Effector memory CD8-positive, alpha-beta T cell (primary cell): ENCODE measurements at regions not wholly inside any gene's neighbourhood (a gene's known extent, or its start where the extent isn't known, plus 50 kb on each side); places are given as distances from the start of the nearest gene placed in this dataset.
"Not testable (repeated sequence)": the region's sequence is repeated elsewhere in the genome, so short reads cannot be mapped to it uniquely, and the experiment has no call there.

Experiments used
- ATAC-seq: fragments of 150-1000 bp; cut with Tn5 transposase; replicated peaks from 2 replicates; pipeline ENCODE4 v1.10.0; 2021; ENCODE audit warnings: mild to moderate bottlenecking, moderate library complexity
- DNase-seq, 3 experiments: peaks; one replicate each; pipeline ENCODE4 v3.0.0; 2021
- H3K27ac Mint-ChIP-seq, 2 donors: one replicate each; pipeline ENCODE4 v1.8.0; 2022; ENCODE audit warnings: mild to moderate bottlenecking in 2 of 2, mixed read lengths in 2 of 2, moderate library complexity in 2 of 2
- H3K27me3 Mint-ChIP-seq, 2 donors: one replicate each; pipeline ENCODE4 v1.8.0; 2022; ENCODE audit warnings: mixed read lengths in 2 of 2
- H3K36me3 Mint-ChIP-seq: one replicate; pipeline ENCODE4 v1.8.0; 2022; ENCODE audit warnings: mild to moderate bottlenecking, moderate library complexity, mixed read lengths; ENCODE audit not compliant: insufficient read depth
- H3K4me1 Mint-ChIP-seq, 2 donors: one replicate each; pipeline ENCODE4 v1.8.0; 2022; ENCODE audit warnings: low read depth in 2 of 2, mixed read lengths in 2 of 2
- H3K4me3 Mint-ChIP-seq, 2 donors: one replicate each; pipeline ENCODE4 v1.8.0; 2022; ENCODE audit warnings: mild to moderate bottlenecking in 2 of 2, mixed read lengths in 2 of 2, moderate library complexity in 2 of 2
- H3K9me3 Mint-ChIP-seq, 2 donors: one replicate each; pipeline ENCODE4 v1.8.0; 2022; ENCODE audit warnings: mixed read lengths in 2 of 2

DNA sequence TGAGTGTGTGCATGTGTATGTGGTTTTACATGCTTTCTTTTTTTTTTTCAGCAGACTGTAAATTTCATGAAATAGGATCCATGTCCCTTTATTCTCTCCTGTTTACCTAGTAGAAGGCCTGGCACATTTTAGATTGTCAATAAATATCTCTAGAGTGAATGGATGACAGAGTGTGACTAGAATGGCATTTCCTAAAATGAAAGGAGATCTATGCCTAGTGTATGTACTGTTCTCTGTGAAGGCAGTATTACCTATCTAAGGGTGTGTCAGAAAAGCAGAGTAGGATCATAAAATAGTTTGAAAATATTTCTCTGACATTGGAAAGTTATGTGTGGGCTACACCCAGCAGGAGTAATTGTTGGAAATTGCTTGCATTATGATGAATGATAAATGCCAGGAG is 1876.0 kb upstream of the C9orf72 start:
- Mint-ChIP-seq H3K4me1 (no peaks in the 10 kb centered on the region), H3K27ac (no peak overlapping the region), H3K9me3 (peaks cover 8 to 9% of the 10 kb centered on the region in 2 donors), H3K27me3 (no peaks in the 10 kb centered on the region), H3K4me3 (no peak overlapping the region), H3K36me3 (no peaks in the 10 kb centered on the region)
- DNase-seq (no peak), ATAC-seq (no peak)

DNA sequence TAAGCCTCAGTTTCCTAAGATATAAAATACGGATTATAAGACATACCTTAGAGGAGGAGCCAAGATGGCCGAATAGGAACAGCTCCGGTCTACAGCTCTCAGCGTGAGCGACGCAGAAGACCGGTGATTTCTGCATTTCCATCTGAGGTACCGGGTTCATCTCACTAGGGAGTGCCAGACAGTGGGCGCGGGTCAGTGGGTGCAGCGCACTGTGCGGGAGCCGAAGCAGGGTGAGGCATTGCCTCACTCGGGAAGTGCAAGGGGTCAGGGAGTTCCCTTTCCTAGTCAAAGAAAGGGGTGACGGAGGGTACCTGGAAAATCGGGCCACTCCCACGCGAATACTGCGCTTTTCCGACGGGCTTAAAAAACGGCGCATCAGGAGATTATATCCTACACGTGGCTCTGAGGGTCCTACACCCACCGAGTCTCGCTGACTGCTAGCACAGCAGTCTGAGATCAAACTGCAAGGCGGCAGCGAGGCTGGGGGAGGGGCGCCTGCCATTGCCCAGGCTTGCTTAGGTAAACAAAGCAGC is 1877.1 kb upstream of the C9orf72 start:
- not testable (repeated sequence) for H3K4me3 Mint-ChIP-seq, H3K4me1 Mint-ChIP-seq, H3K27ac Mint-ChIP-seq, H3K9me3 Mint-ChIP-seq, DNase-seq, H3K27me3 Mint-ChIP-seq, ATAC-seq, H3K36me3 Mint-ChIP-seq

DNA sequence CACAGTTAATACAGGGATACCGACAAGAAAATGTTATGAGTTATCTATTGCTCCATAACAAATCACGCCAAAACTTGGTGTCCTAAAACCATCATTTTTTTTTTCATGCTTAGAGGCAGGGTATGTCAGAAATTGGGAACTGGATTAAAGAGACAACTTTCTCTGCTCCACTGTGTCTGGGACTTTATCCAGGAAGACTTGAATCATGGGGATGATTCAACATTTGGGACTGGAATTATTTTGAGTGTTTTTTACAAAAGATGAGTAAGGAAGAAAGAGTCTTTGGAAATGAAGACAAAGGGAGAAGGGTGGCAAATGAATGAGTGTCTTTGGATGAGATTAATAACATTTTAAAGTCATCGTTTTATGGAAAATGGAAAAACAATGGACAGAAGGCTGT is 1883.7 kb upstream of the C9orf72 start:
- Mint-ChIP-seq H3K36me3 (no peaks in the 10 kb centered on the region), H3K27me3 (no peaks in the 10 kb centered on the region), H3K27ac (no peak overlapping the region), H3K9me3 (peaks cover 11 to 15% of the 10 kb centered on the region in 2 donors), H3K4me1 (no peaks in the 10 kb centered on the region), H3K4me3 (no peak overlapping the region)
- DNase-seq = no peak
- no peak for ATAC-seq

DNA sequence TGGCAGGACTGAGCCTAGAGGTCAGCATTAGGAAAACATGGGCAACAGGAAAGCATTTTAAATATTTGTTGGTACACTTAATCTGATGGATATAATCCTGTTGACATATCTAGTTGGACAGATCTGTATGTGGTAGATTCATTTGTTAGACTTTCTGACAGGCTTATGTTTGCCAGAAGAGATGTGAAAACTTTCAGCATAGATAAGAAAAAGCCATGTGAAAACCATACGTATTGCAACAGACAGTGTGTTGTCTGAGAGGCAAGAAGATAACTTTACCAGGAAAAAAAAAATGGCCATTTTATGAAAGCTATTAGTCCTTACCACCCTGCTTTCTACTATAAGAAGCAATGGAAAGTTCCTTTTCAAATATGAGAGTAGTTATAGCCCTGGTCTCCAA is 1902.2 kb upstream of the C9orf72 start:
- no peak overlapping the region for H3K27ac Mint-ChIP-seq
- no peaks in the 10 kb centered on the region for H3K4me1 Mint-ChIP-seq
- H3K4me3 Mint-ChIP-seq = no peak overlapping the region
- DNase-seq (no peak), ATAC-seq (no peak)
- H3K9me3 Mint-ChIP-seq = peaks cover 13 to 20% of the 10 kb centered on the region in 2 donors
- no peaks in the 10 kb centered on the region for H3K27me3 Mint-ChIP-seq
- H3K36me3 Mint-ChIP-seq = no peaks in the 10 kb centered on the region

DNA sequence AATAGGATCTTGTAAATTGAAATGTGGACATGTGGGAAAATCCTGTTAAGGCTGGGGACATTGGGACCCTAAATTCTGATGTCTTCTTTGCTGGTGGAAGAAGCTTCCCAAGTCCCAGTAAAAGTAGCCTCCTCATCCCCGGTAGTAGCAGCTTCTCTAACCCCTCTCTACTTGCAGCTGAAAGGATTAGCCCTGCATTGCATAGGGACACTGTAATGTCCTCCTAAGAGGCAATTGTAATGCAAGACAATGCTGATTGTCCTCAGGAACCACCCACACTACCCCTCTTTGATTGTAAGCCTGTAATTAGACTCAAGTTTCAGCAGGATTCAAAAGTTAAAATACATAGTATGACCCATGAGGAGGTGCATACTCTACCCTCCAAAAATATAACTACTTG is 1938.4 kb upstream of the C9orf72 start:
- H3K27ac Mint-ChIP-seq = no peak overlapping the region

DNA sequence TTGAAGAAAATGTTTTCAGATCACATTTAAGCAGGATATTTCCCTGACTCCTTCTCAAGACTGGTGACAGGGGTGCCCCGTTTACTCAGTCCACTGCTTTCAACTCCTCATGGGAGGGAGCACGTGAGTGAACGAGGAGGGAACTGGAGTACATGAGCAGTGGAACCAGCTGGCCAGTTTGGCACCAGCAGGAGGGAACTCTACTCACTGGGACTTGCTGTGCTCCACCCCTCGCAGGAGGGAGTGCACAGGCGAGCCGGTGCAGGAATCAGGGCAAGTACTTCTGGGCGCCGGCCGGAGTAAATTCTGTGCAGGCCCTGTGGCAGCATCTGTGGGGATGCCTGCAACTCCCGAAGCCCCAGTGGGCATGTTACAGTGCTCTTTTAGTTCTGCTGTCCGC is 1941.1 kb upstream of the C9orf72 start:
- ATAC-seq = no peak
- no peak overlapping the region for H3K27ac Mint-ChIP-seq

More for the DNA sequence above, 1938.4 kb upstream of the C9orf72 start:
- DNase-seq (no peak), ATAC-seq (no peak)
- Mint-ChIP-seq H3K36me3 (no peaks in the 10 kb centered on the region), H3K9me3 (peaks cover 5 to 13% of the 10 kb centered on the region in 2 donors), H3K4me3 (no peak overlapping the region), H3K27me3 (no peaks in the 10 kb centered on the region), H3K4me1 (no peaks in the 10 kb centered on the region)

DNA sequence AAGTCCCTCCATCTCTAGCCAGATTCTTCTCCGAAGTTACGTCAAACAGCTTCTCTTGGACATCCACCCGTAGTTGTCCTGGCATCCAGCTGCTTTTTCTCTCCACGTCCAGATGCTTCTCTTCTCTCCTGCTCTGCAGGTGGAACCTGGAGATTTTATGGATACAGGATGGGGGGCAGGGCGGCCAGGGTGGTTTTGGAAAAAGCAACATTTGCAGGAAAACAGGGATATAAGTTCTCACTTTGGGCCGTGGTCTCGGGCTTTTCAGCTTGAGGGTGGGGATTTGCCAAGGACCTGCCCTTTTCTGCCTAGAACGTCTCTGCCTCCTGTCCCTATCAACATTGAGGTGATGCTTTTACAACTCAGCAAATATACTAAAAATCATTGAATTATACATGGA is 1941.6 kb upstream of the C9orf72 start:
- DNase-seq = no peak
- H3K9me3 Mint-ChIP-seq = peaks cover 5 to 13% of the 10 kb centered on the region in 2 donors
- no peaks in the 10 kb centered on the region for H3K4me1 Mint-ChIP-seq
- H3K27me3 Mint-ChIP-seq = no peaks in the 10 kb centered on the region
- no peak overlapping the region for H3K4me3 Mint-ChIP-seq
- H3K36me3 Mint-ChIP-seq = no peaks in the 10 kb centered on the region
- no peak for ATAC-seq
- no peak overlapping the region for H3K27ac Mint-ChIP-seq

More for the DNA sequence above, 1941.1 kb upstream of the C9orf72 start:
- no peak for DNase-seq
- Mint-ChIP-seq H3K36me3 (no peaks in the 10 kb centered on the region), H3K4me1 (no peaks in the 10 kb centered on the region), H3K4me3 (no peak overlapping the region), H3K9me3 (peaks cover 5 to 13% of the 10 kb centered on the region in 2 donors), H3K27me3 (no peaks in the 10 kb centered on the region)

DNA sequence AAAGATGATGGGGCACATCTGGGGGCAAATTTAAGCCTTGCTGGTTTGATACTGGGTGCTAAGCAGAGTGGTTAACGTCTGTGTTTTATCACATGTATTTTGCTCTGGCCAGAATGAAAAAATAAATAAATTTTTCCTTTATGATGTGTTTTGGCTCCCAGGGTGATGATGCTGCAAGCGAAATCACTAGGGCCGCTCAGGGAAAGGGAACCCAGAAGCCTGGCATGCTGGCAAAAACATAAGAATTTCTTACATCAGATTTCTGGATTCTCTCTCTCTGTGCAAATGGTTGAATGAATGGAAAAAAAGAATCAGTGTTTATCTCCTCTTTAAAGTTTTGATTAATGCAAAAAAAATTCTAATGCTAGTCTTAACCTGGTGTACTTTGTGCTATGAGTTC is 1975.2 kb upstream of the C9orf72 start:
- H3K4me3 Mint-ChIP-seq = no peak overlapping the region
- H3K36me3 Mint-ChIP-seq = no peaks in the 10 kb centered on the region
- DNase-seq (no peak), ATAC-seq (no peak)
- no peak overlapping the region for H3K27ac Mint-ChIP-seq
- H3K4me1 Mint-ChIP-seq = no peaks in the 10 kb centered on the region
- H3K27me3 Mint-ChIP-seq = no peaks in the 10 kb centered on the region
- H3K9me3 Mint-ChIP-seq = peaks cover 7 to 11% of the 10 kb centered on the region in 2 donors

DNA sequence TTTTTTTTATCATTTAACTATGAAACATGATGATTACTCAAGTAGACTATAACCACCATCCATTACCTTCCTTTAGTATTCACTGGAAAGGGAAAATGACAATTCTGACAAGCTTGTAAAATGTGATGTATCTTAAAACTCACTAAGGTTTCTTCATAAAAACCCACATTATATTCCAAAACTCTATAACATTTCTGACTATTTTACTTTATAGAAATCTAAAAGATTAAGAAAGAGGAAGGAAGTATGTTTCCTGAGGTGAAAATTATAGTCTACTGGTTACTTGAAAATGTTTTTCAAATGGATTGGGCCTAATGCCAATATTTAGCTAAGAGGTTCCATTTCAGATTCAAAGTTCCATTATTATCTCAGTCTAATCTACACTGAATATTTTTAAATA is 1982.2 kb upstream of the C9orf72 start:
- DNase-seq (no peak), ATAC-seq (no peak)
- H3K27me3 Mint-ChIP-seq = no peaks in the 10 kb centered on the region
- H3K9me3 Mint-ChIP-seq = peaks cover 0 to 2% of the 10 kb centered on the region in 2 donors
- H3K4me3 Mint-ChIP-seq = no peak overlapping the region
- H3K27ac Mint-ChIP-seq = no peak overlapping the region
- H3K4me1 Mint-ChIP-seq = no peaks in the 10 kb centered on the region
- H3K36me3 Mint-ChIP-seq = no peaks in the 10 kb centered on the region

DNA sequence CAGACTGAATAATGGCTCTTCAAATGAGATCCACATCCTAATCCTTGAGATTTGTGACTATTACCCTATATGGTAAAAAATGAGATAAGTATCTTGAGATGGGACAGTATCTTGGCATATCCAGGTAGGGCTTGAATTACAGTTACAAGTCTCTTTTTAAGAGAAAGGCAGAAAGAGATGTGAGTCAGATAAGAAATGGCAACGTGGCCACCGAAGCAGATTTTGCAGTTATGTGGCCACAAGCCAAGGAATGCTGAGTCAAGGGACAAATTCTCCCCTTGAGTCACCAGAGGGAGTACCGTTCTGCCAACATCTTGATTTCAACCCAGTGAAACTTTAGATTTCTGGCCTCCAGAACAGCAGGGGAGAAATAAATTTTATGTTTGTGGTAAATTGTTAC is 1983.0 kb upstream of the C9orf72 start:
- Mint-ChIP-seq H3K4me1 (no peaks in the 10 kb centered on the region), H3K4me3 (no peak overlapping the region), H3K27ac (no peak overlapping the region), H3K27me3 (no peaks in the 10 kb centered on the region), H3K9me3 (peaks cover 0 to 4% of the 10 kb centered on the region in 2 donors), H3K36me3 (no peaks in the 10 kb centered on the region)
- ATAC-seq = no peak
- DNase-seq = no peak

DNA sequence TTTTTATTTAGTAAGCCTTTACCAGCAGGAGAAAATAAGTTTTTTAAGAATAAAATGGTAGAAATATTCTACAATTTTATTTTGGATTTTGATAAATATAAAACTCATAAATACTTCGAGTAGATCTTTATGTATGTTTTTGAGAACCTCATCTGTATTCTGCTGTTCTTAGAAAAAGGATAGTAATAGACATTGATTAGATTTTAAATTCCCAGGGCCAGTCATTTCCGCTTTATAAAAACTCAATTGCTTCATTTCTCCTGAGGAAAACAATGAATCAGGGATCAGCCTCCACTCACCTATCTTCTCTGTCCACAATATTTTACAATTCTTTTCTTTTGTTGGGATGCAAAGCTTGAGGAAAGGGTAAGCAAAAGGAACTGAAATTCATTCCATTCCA is 1983.5 kb upstream of the C9orf72 start:
- Mint-ChIP-seq H3K27me3 (no peaks in the 10 kb centered on the region), H3K9me3 (peaks cover 1 to 4% of the 10 kb centered on the region in 2 donors), H3K36me3 (no peaks in the 10 kb centered on the region), H3K27ac (no peak overlapping the region), H3K4me3 (no peak overlapping the region), H3K4me1 (no peaks in the 10 kb centered on the region)
- DNase-seq = no peak
- no peak for ATAC-seq

DNA sequence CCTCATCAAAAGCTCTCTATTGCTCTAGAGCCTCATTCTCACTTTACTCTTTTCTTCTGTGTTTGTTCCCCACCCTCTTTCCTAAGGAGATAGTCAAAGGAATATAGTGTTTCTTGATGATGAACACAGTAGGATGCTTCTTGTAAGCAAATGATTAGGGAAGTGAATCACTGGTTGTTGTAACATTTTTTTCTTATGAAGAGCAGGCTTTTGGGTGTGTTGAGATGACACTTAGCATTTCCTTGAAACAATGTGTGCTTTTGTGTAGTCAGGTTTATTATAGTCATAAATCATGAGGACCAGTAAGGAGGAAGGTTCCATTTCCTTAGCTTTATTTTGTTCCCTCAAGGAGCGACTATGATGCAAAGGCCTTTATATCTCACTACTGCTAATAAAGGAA is 1991.3 kb upstream of the C9orf72 start:
- no peaks in the 10 kb centered on the region for H3K4me1 Mint-ChIP-seq

DNA sequence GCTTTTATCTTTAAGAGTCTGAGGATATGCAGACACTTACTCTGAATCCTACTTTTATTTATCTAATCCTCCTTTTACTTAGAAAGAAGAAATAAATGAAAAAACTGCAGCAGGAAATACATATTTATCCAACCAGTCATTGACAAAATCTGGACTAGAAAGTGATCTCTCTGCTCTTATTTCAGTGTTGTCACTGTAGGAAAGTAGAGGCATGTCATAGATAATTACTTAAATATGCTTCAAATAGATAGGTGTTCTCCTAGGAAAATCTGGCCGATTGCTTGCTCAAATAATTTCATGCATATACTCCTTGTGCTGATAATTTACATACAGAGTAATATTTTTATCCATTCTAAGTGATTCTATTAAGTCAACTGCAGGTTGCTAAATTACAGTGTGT is 2001.9 kb upstream of the C9orf72 start:
- Mint-ChIP-seq H3K36me3 (no peaks in the 10 kb centered on the region), H3K27ac (no peak overlapping the region), H3K27me3 (no peaks in the 10 kb centered on the region), H3K9me3 (peaks cover 2 to 7% of the 10 kb centered on the region in 2 donors), H3K4me1 (no peaks in the 10 kb centered on the region), H3K4me3 (no peak overlapping the region)
- ATAC-seq = no peak
- no peak for DNase-seq

More for the DNA sequence above, 1991.3 kb upstream of the C9orf72 start:
- Mint-ChIP-seq H3K4me3 (no peak overlapping the region), H3K27ac (no peak overlapping the region), H3K27me3 (no peaks in the 10 kb centered on the region), H3K9me3 (peaks cover 7 to 8% of the 10 kb centered on the region in 2 donors), H3K36me3 (no peaks in the 10 kb centered on the region)
- DNase-seq (no peak), ATAC-seq (no peak)

DNA sequence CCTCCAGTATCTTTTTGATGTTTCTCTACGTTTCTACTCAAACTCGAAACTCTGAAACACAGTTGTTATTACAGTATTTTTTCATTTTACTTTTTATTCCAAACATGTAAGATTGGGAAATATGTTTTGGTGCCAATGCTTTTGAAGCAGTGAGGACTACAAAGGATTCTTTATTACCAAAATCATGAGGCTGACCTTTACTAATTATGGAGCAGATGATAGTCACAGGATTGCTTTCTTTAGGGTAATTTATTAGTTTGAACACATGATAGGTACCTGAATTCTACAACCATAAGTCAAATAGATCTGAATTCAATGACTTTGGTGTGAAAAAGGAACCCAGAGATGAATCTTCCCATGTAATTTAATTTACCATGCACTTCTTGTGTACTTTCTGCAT is 2015.1 kb upstream of the C9orf72 start:
- Mint-ChIP-seq H3K9me3 (peaks cover 2 to 18% of the 10 kb centered on the region in 2 donors), H3K27ac (no peak overlapping the region), H3K27me3 (no peaks in the 10 kb centered on the region), H3K4me3 (no peak overlapping the region), H3K4me1 (no peaks in the 10 kb centered on the region), H3K36me3 (no peaks in the 10 kb centered on the region)
- DNase-seq = no peak
- ATAC-seq = no peak

DNA sequence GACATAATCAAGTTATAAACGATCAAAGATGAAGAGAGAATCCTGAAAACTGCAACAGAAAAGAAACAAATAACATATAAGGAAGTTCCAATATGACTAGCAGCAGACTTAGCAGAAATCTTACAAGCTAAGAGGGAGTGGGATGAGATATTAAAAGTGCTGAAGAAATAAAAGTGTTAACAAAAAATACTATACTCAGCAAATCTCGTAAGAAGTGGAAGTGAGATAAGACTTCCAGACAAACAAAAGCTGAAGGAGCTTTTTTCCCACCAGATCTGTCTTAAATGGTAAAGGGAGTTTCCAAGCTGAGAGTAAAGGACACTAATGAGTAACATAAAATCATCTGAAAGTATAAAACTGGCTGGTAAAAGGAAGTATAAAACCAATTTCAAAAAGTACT is 2036.0 kb upstream of the C9orf72 start:
- peaks cover 8 to 10% of the 10 kb centered on the region in 2 donors for H3K9me3 Mint-ChIP-seq
- H3K4me3 Mint-ChIP-seq = no peak overlapping the region
- no peaks in the 10 kb centered on the region for H3K36me3 Mint-ChIP-seq
- DNase-seq (no peak), ATAC-seq (no peak)
- H3K4me1 Mint-ChIP-seq = no peaks in the 10 kb centered on the region
- no peak overlapping the region for H3K27ac Mint-ChIP-seq
- H3K27me3 Mint-ChIP-seq = no peaks in the 10 kb centered on the region
